HTR-8/SVneo (cell line): ENCODE measurements at regions not wholly inside any gene's neighbourhood (a gene's known extent, or its start where the extent isn't known, plus 50 kb on each side); places are given as distances from the start of the nearest gene placed in this dataset.
"Not testable (repeated sequence)": the region's sequence is repeated elsewhere in the genome, so short reads cannot be mapped to it uniquely, and the experiment has no call there.

ENCODE experiments used
- DNase-seq: peaks from one replicate; pipeline ENCODE4 v3.0.0; 2011; ENCODE audit warnings: low spot score, mixed read lengths; ENCODE audit not compliant: insufficient read length
- FAIRE-seq: peaks from 2 replicates; lab custom pipeline; 2011; peaks lifted over from hg19 to GRCh38; lab: Jason Lieb, UNC

GRCh38 chr22:25447686-25448434 is 116.6 kb upstream of the GRK3 start:
- FAIRE-seq (peak; percentile 90), DNase-seq (peak; percentile 87)

GRCh38 chr22:25448435-25449051 is 115.9 kb upstream of the GRK3 start:
- no peak for DNase-seq
- FAIRE-seq = no peak

GRCh38 chr22:25449781-25450317 is 114.6 kb upstream of the GRK3 start:
- no peak for DNase-seq
- FAIRE-seq = no peak

GRCh38 chr22:25451480-25452114 is 112.9 kb upstream of the GRK3 start:
- no peak for DNase-seq
- FAIRE-seq = no peak

- FAIRE-seq = no peak
- DNase-seq = no peak
These were observed 112.3 kb upstream of the GRK3 start for GRCh38 chr22:25452116-25452700.

GRCh38 chr22:25453058-25453457 is 111.4 kb upstream of the GRK3 start:
- FAIRE-seq = no peak
- no peak for DNase-seq

GRCh38 chr22:25453557-25453956 is 110.9 kb upstream of the GRK3 start:
- no peak for DNase-seq
- FAIRE-seq = no peak

- FAIRE-seq = peak; percentile 26
- not testable (repeated sequence) for DNase-seq
These were observed 108.0 kb upstream of the GRK3 start for GRCh38 chr22:25456300-25457043.

- not testable (repeated sequence) for DNase-seq, FAIRE-seq
These were observed 105.8 kb upstream of the GRK3 start for GRCh38 chr22:25458631-25459030.

GRCh38 chr22:25460682-25461081 is 103.8 kb upstream of the GRK3 start:
- FAIRE-seq, DNase-seq: not testable (repeated sequence)

GRCh38 chr22:25461301-25461700 is 103.2 kb upstream of the GRK3 start:
- FAIRE-seq = no peak
- DNase-seq = no peak

- FAIRE-seq = not testable (repeated sequence)
- DNase-seq = peak; percentile 71
These were observed 101.8 kb upstream of the GRK3 start for GRCh38 chr22:25462474-25463346.

- not testable (repeated sequence) for FAIRE-seq, DNase-seq
These were observed 101.2 kb upstream of the GRK3 start for GRCh38 chr22:25463347-25463628.

- not testable (repeated sequence) for FAIRE-seq, DNase-seq
These were observed 100.1 kb upstream of the GRK3 start for GRCh38 chr22:25464326-25464725.

GRCh38 chr22:25465949-25466348 is 98.5 kb upstream of the GRK3 start:
- FAIRE-seq (no peak), DNase-seq (no peak)

- no peak for FAIRE-seq
- DNase-seq = no peak
These were observed 92.1 kb upstream of the GRK3 start for GRCh38 chr22:25472382-25472781.

- FAIRE-seq (no peak), DNase-seq (no peak)
These were observed 89.0 kb upstream of the GRK3 start for GRCh38 chr22:25475257-25476022.

GRCh38 chr22:25477358-25477757 is 87.1 kb upstream of the GRK3 start:
- FAIRE-seq (no peak), DNase-seq (no peak)
